ENCODE measurements at regions not wholly inside any gene's neighbourhood (a gene's known extent, or its start where the extent isn't known, plus 50 kb on each side); places are given as distances from the start of the nearest gene placed in this dataset.

GRCh38 chr5:1951165-1951816 lies 68.6 kb upstream of the IRX4 start:
- no peak for TF ChIP-seq CTCF (IDR thresholded peaks at IDR 0.05)
- TF ChIP-seq POLR2AphosphoS5 (IDR thresholded peaks at IDR 0.05), result no peak
- no peak for TF ChIP-seq EP300 (IDR thresholded peaks at IDR 0.05)
- no peak for TF ChIP-seq POLR2A (IDR thresholded peaks at IDR 0.05)
